ENCODE measurements at regions not wholly inside any gene's neighbourhood (a gene's known extent, or its start where the extent isn't known, plus 50 kb on each side); places are given as distances from the start of the nearest gene placed in this dataset.

DNA sequence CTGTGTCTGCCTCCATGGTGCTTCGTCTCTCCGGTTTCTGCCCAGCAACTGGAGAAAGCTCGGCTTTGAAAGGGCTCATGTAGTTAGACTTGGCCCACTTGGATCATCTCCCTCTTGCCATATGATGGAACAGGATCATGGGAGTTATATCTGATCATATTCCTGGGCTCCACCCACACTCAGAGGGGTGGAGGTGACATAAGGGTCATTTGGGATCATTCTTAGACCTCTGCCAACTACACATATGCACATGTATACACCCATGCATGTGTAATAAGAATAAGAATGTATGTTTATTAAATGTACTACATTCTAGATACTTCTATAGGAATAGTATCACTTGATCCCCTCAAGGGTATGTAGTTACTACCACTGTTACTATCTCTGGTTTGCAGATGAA is 74.1 kb upstream of the WNT4 start:
- no peak overlapping the region for H3K4me3 ChIP-seq (ENCODE audit: insufficient read depth in 1 of 2, low read depth in 1 of 2, low read length in 2 of 2)
- WGBS = 93% methylated on average over 3 of the region's 3 CpGs

DNA sequence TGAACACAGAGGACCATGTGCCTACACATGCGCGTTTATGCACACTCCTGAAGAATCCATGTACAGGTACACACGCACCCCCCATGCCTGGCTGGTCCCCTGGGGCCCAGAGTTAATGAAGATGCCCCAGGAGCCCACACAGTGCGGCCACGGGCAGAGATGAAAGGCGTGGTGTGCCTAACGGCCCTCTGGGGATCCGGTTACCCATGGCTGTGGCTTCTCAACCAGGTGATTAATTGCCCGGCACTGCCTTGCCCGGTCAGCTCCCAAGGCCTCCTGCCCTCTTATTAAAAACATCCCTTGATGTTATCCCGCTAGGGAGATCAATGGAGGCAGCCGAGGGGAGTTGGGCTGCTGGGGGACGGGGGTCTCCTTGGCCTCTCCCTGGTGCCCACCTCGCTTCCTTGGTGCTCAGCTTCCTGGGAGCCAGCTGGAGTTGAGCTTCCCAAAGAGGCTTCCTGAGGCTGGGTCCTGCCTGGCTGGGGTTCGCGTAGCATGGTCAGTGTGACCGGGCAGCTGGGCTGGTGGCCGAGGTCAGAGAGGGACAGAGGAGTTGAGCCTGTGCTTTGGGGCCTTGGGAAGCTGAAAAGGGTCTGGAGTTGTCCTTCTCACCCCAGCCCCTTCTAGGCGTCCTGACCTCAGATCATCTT is 75.0 kb upstream of the WNT4 start:
- Histone ChIP-seq H2BK5ac (ENCODE audit: low read depth, low read length, poor library complexity, severe bottlenecking) (no peak overlapping the region), H3K18ac (ENCODE audit: low read depth in 1 of 2, low read length in 2 of 2) (no peak overlapping the region), H3K79me1 (replicated peaks; ENCODE audit: low read length, poor library complexity, severe bottlenecking) (no peaks in the 10 kb centered on the region), H3K27ac (ENCODE audit: low read length, poor library complexity, severe bottlenecking) (no peak overlapping the region), H3K9me3 (ENCODE audit: control insufficient read depth, low read length) (no peaks in the 10 kb centered on the region), H2BK15ac (ENCODE audit: low read depth, poor library complexity, severe bottlenecking) (no peak overlapping the region), H3K27me3 (ENCODE audit: control insufficient read depth in 1 of 2, insufficient read depth in 1 of 2, low read length in 2 of 2) (peaks cover 59 to 86% of the 10 kb centered on the region in 2 experiments), H3K4me2 (ENCODE audit: low read length, poor library complexity, severe bottlenecking) (no peak overlapping the region), H4K91ac (ENCODE audit: low read length) (no peak overlapping the region), H2AFZ (ENCODE audit: low read depth, low read length) (no peak overlapping the region), H3K9ac (ENCODE audit: low read length) (no peak overlapping the region), H3K36me3 (ENCODE audit: control insufficient read depth in 1 of 2, insufficient read depth in 2 of 2, low read depth in 1 of 2, low read length in 2 of 2) (no peaks in the 10 kb centered on the region), H3K14ac (ENCODE audit: low read length in 2 of 2) (peak overlapping the region in 1 of 2 experiments; percentile 59), H2AK5ac (ENCODE audit: low read length, severe bottlenecking) (no peak overlapping the region), H3K4me1 (ENCODE audit: control insufficient read depth, insufficient read depth, low read depth, low read length) (no peaks in the 10 kb centered on the region), H3K23ac (ENCODE audit: low read length in 2 of 2) (no peak overlapping the region), H3K4me3 (ENCODE audit: insufficient read depth in 1 of 2, low read depth in 1 of 2, low read length in 2 of 2) (no peak overlapping the region), H4K8ac (ENCODE audit: low read length) (no peak overlapping the region), H3K4ac (ENCODE audit: low read depth in 1 of 2, low read length in 2 of 2) (no peak overlapping the region), H2BK120ac (ENCODE audit: low read depth, low read length) (no peak overlapping the region), H2BK12ac (ENCODE audit: low read length in 2 of 2) (no peak overlapping the region)
- WGBS = 81% methylated on average over 18 of the region's 19 CpGs
- DNase-seq = no peak

More for the DNA sequence above, 74.1 kb upstream of the WNT4 start:
- no peak overlapping the region for H2BK5ac ChIP-seq (ENCODE audit: low read depth, low read length, poor library complexity, severe bottlenecking)
- H2BK12ac ChIP-seq (ENCODE audit: low read length in 2 of 2) = no peak overlapping the region
- H3K4me1 ChIP-seq (ENCODE audit: control insufficient read depth, insufficient read depth, low read depth, low read length) = no peaks in the 10 kb centered on the region
- no peak overlapping the region for H2BK15ac ChIP-seq (ENCODE audit: low read depth, poor library complexity, severe bottlenecking)
- no peak overlapping the region for H3K23ac ChIP-seq (ENCODE audit: low read length in 2 of 2)
- no peak overlapping the region for H4K91ac ChIP-seq (ENCODE audit: low read length)
- no peaks in the 10 kb centered on the region for H3K9me3 ChIP-seq (ENCODE audit: control insufficient read depth, low read length)
- no peak overlapping the region for H3K18ac ChIP-seq (ENCODE audit: low read depth in 1 of 2, low read length in 2 of 2)
- H3K14ac ChIP-seq (ENCODE audit: low read length in 2 of 2) = no peak overlapping the region
- H3K4ac ChIP-seq (ENCODE audit: low read depth in 1 of 2, low read length in 2 of 2) = no peak overlapping the region
- H3K79me1 ChIP-seq (replicated peaks; ENCODE audit: low read length, poor library complexity, severe bottlenecking) = no peaks in the 10 kb centered on the region
- H3K27ac ChIP-seq (ENCODE audit: low read length, poor library complexity, severe bottlenecking) = no peak overlapping the region
- H4K8ac ChIP-seq (ENCODE audit: low read length) = no peak overlapping the region
- no peak overlapping the region for H3K9ac ChIP-seq (ENCODE audit: low read length)
- no peak overlapping the region for H2AK5ac ChIP-seq (ENCODE audit: low read length, severe bottlenecking)
- H3K36me3 ChIP-seq (ENCODE audit: control insufficient read depth in 1 of 2, insufficient read depth in 2 of 2, low read depth in 1 of 2, low read length in 2 of 2) = no peaks in the 10 kb centered on the region
- peaks cover 62 to 88% of the 10 kb centered on the region in 2 experiments for H3K27me3 ChIP-seq (ENCODE audit: control insufficient read depth in 1 of 2, insufficient read depth in 1 of 2, low read length in 2 of 2)
- H3K4me2 ChIP-seq (ENCODE audit: low read length, poor library complexity, severe bottlenecking) = no peak overlapping the region
- DNase-seq = no peak
- no peak overlapping the region for H2AFZ ChIP-seq (ENCODE audit: low read depth, low read length)
- no peak overlapping the region for H2BK120ac ChIP-seq (ENCODE audit: low read depth, low read length)

DNA sequence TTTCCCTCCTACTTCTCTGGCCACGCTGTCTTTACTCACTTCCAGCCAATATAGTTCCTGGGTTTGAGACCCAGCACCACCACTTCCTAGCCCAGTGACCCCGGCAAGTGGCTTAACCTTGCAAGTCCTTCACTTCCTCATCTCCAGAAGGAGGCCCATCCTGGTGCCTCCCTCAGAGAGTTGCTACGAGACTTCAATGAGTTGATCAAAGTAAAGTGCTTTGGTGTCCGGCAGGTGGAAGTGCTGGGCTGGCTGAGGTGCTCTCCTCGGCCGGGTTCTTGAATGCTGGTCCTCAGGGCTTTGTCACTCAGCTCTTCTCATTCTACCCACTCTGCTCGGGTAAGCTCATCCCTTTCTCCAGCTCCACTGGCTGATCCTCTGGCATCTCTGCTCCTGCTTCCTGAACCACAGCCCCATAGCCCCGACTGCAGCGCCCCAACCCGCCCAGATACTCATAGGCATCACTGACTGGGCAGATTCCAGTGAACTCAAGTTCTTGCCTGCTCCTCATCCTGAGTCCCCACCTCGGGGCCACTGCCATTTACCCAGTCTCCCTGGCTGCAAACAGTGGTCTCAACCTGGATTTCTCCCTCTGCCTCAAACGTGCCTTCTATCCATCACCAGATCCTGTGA is 75.8 kb upstream of the WNT4 start:
- Histone ChIP-seq H3K14ac (ENCODE audit: low read length in 2 of 2) (no peak overlapping the region), H3K36me3 (ENCODE audit: control insufficient read depth in 1 of 2, insufficient read depth in 2 of 2, low read depth in 1 of 2, low read length in 2 of 2) (no peaks in the 10 kb centered on the region), H2BK12ac (ENCODE audit: low read length in 2 of 2) (no peak overlapping the region), H2AFZ (ENCODE audit: low read depth, low read length) (no peak overlapping the region), H3K79me1 (replicated peaks; ENCODE audit: low read length, poor library complexity, severe bottlenecking) (no peaks in the 10 kb centered on the region), H3K18ac (ENCODE audit: low read depth in 1 of 2, low read length in 2 of 2) (no peak overlapping the region), H2BK120ac (ENCODE audit: low read depth, low read length) (no peak overlapping the region), H3K4me2 (ENCODE audit: low read length, poor library complexity, severe bottlenecking) (no peak overlapping the region), H2BK5ac (ENCODE audit: low read depth, low read length, poor library complexity, severe bottlenecking) (no peak overlapping the region), H3K27me3 (ENCODE audit: control insufficient read depth in 1 of 2, insufficient read depth in 1 of 2, low read length in 2 of 2) (peaks cover 64 to 87% of the 10 kb centered on the region in 2 experiments), H3K9ac (ENCODE audit: low read length) (no peak overlapping the region), H2AK5ac (ENCODE audit: low read length, severe bottlenecking) (no peak overlapping the region), H3K4ac (ENCODE audit: low read depth in 1 of 2, low read length in 2 of 2) (no peak overlapping the region), H3K9me3 (ENCODE audit: control insufficient read depth, low read length) (no peaks in the 10 kb centered on the region), H3K27ac (ENCODE audit: low read length, poor library complexity, severe bottlenecking) (no peak overlapping the region), H4K8ac (ENCODE audit: low read length) (no peak overlapping the region), H4K91ac (ENCODE audit: low read length) (no peak overlapping the region), H3K4me3 (ENCODE audit: insufficient read depth in 1 of 2, low read depth in 1 of 2, low read length in 2 of 2) (no peak overlapping the region), H3K4me1 (ENCODE audit: control insufficient read depth, insufficient read depth, low read depth, low read length) (no peaks in the 10 kb centered on the region), H2BK15ac (ENCODE audit: low read depth, poor library complexity, severe bottlenecking) (no peak overlapping the region), H3K23ac (ENCODE audit: low read length in 2 of 2) (no peak overlapping the region)
- WGBS = 87% methylated on average over 12 of the region's 12 CpGs
- DNase-seq = no peak

DNA sequence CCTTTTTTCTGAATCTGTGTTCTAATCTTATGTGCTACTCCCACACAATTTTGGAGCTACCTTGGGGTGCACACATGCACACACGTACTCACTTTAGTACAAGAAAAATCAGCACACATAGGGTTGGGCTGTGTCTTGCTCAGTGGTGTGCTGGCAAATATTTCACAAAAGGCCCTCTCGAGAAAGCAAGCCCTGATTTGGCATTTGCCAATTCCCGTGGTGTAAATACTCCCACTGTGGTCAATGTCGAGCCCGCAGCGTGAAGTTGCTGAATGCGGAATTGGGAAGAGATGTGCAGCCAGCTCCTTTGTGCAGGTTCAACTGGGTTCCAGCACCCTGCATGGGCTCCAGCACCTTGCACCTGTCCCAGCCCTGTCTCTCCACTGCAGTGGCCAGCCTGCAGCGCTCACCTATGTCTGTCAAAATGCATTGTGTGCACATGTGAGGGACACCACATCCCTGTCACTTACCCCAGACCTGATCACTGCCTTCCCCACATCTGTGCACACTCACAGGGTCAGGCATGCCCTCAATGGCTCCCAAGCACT is 78.4 kb upstream of the WNT4 start:
- Histone ChIP-seq H3K27me3 (ENCODE audit: control insufficient read depth in 1 of 2, insufficient read depth in 1 of 2, low read length in 2 of 2) (peaks cover 80 to 83% of the 10 kb centered on the region in 2 experiments), H3K4me3 (ENCODE audit: insufficient read depth in 1 of 2, low read depth in 1 of 2, low read length in 2 of 2) (no peak overlapping the region), H3K14ac (ENCODE audit: low read length in 2 of 2) (peak overlapping the region in 1 of 2 experiments; percentile 6), H3K9me3 (ENCODE audit: control insufficient read depth, low read length) (peaks cover 7% of the 10 kb centered on the region), H3K4me1 (ENCODE audit: control insufficient read depth, insufficient read depth, low read depth, low read length) (no peaks in the 10 kb centered on the region), H2BK5ac (ENCODE audit: low read depth, low read length, poor library complexity, severe bottlenecking) (no peak overlapping the region), H4K8ac (ENCODE audit: low read length) (no peak overlapping the region), H2AFZ (ENCODE audit: low read depth, low read length) (no peak overlapping the region), H2BK120ac (ENCODE audit: low read depth, low read length) (no peak overlapping the region), H4K91ac (ENCODE audit: low read length) (no peak overlapping the region), H3K27ac (ENCODE audit: low read length, poor library complexity, severe bottlenecking) (no peak overlapping the region), H2AK5ac (ENCODE audit: low read length, severe bottlenecking) (no peak overlapping the region), H3K18ac (ENCODE audit: low read depth in 1 of 2, low read length in 2 of 2) (no peak overlapping the region), H3K4ac (ENCODE audit: low read depth in 1 of 2, low read length in 2 of 2) (no peak overlapping the region), H3K4me2 (ENCODE audit: low read length, poor library complexity, severe bottlenecking) (no peak overlapping the region), H2BK12ac (ENCODE audit: low read length in 2 of 2) (no peak overlapping the region), H3K36me3 (ENCODE audit: control insufficient read depth in 1 of 2, insufficient read depth in 2 of 2, low read depth in 1 of 2, low read length in 2 of 2) (no peaks in the 10 kb centered on the region), H2BK15ac (ENCODE audit: low read depth, poor library complexity, severe bottlenecking) (no peak overlapping the region), H3K9ac (ENCODE audit: low read length) (no peak overlapping the region), H3K23ac (ENCODE audit: low read length in 2 of 2) (no peak overlapping the region), H3K79me1 (replicated peaks; ENCODE audit: low read length, poor library complexity, severe bottlenecking) (no peaks in the 10 kb centered on the region)
- no peak for DNase-seq
- WGBS = 85% methylated on average over 8 of the region's 8 CpGs

All from mesenchymal stem cell (in vitro differentiated cells and primary cell).